Gastrocnemius medialis (tissue), 4 donors: ENCODE measurements at regions not wholly inside any gene's neighbourhood (a gene's known extent, or its start where the extent isn't known, plus 50 kb on each side); places are given as distances from the start of the nearest gene placed in this dataset.

ENCODE experiments used
- ATAC-seq, 2 donors: fragments of 150-250 bp; one replicate each; pipeline ENCODE4 v1.9.1; 2016
- DNase-seq, 2 donors: peaks; one replicate each; pipeline ENCODE4 v3.0.0-alpha.2; 2019
- H3K27ac ChIP-seq, 4 donors: fragments of 200-600 bp; sonication (generic); 1 replicate in 1 of 4; 2 replicates in 3 of 4; pipeline ENCODE4 v1.5.1; 2016 to 2018; ENCODE audit warnings: mild to moderate bottlenecking in 2 of 4, moderate library complexity in 1 of 4
- H3K27me3 ChIP-seq, 3 donors: fragments of 200-600 bp; sonication (generic) in 2 of 3; 1 replicate in 1 of 3; 2 replicates in 2 of 3; pipeline versions ENCODE4 v1.5.1 to v1.6.0; 2016 to 2019; ENCODE audit warnings: mild to moderate bottlenecking in 1 of 3, moderate library complexity in 1 of 3
- H3K36me3 ChIP-seq, 2 donors: fragments of 200-600 bp; sonication (generic) in 1 of 2; one replicate each; pipeline ENCODE4 v1.5.1; 2017 to 2018
- H3K4me1 ChIP-seq, 2 donors: fragments of 200-600 bp; sonication (generic) in 1 of 2; one replicate each; pipeline ENCODE4 v1.5.1; 2016 to 2017; ENCODE audit warnings: mild to moderate bottlenecking in 2 of 2
- H3K4me3 ChIP-seq, 4 donors: fragments of 200-600 bp; sonication (generic) in 3 of 4; 1 replicate in 1 of 4; 2 replicates in 3 of 4; pipeline ENCODE4 v1.5.1; 2016 to 2019; ENCODE audit warnings: mild to moderate bottlenecking in 2 of 4
- H3K9me3 ChIP-seq, 3 donors: fragments of 200-600 bp; sonication (generic) in 2 of 3; 1 replicate in 1 of 3; 2 replicates in 2 of 3; pipeline ENCODE4 v1.5.1; 2016 to 2019
- CTCF ChIP-seq, 5 experiments: fragments of 450-650 bp in 3 of 5; fragments of 200-600 bp in 2 of 5; sonication (generic) in 2 of 5; IDR thresholded peaks in 4 of 5; conservative IDR thresholded peaks in 1 of 5; 1 replicate in 4 of 5; 2 replicates in 1 of 5; pipeline ENCODE4 v1.5.1; 2016 to 2019; ENCODE audit warnings: antibody characterized with exemption in 5 of 5, mild to moderate bottlenecking in 3 of 5, moderate library complexity in 3 of 5
- POLR2A ChIP-seq, 2 donors: fragments of 450-650 bp; IDR thresholded peaks; one replicate each; pipeline ENCODE4 v1.6.1; 2017; ENCODE audit warnings: antibody characterized with exemption in 2 of 2, mild to moderate bottlenecking in 2 of 2, moderate library complexity in 2 of 2
- in situ Hi-C, 4 donors: fragments of 200-750 bp; cut with MboI; loops; one replicate each; pipeline versions ENCODE4 v1.15.0 to v1.8.0; 2017; ENCODE audit warnings: low sequenced_read_pairs in 4 of 4
- intact Hi-C: fragments of 100-400 bp; cut with DNase I; formaldehyde crosslinking; loops from one replicate; pipeline ENCODE4 v1.15.1; 2023; ENCODE audit warnings: low total_unique reads

GRCh38 chr22:34161431-34162123 lies 241.3 kb upstream of the LARGE1 start:
- DNase-seq, result no peak
- Histone ChIP-seq H3K9me3 (no peaks in the 10 kb centered on the region), H3K36me3 (no peaks in the 10 kb centered on the region), H3K27me3 (no peaks in the 10 kb centered on the region), H3K27ac (no peak overlapping the region), H3K4me1 (no peaks in the 10 kb centered on the region), H3K4me3 (no peak overlapping the region)
- in situ Hi-C loops (no loop called here), intact Hi-C loops (no loop called here)
- TF ChIP-seq POLR2A (IDR thresholded peaks at IDR 0.05) (no peak), CTCF (IDR thresholded peaks at IDR 0.05 in 4 of 5, conservative IDR thresholded peaks at IDR 0.05 in 1 of 5) (no peak)
- ATAC-seq, result no peak

- no peak overlapping the region for H3K27ac ChIP-seq
- in situ Hi-C loops (no loop called here), intact Hi-C loops (no loop called here)
- ATAC-seq (no peak), DNase-seq (no peak)
- H3K27me3 ChIP-seq, result no peaks in the 10 kb centered on the region
- H3K4me3 ChIP-seq, result no peak overlapping the region
- no peaks in the 10 kb centered on the region for H3K4me1 ChIP-seq
- H3K9me3 ChIP-seq, result no peaks in the 10 kb centered on the region
- no peaks in the 10 kb centered on the region for H3K36me3 ChIP-seq
- TF ChIP-seq POLR2A (IDR thresholded peaks at IDR 0.05), result no peak
- no peak for TF ChIP-seq CTCF (IDR thresholded peaks at IDR 0.05 in 4 of 5, conservative IDR thresholded peaks at IDR 0.05 in 1 of 5)
Observed at GRCh38 chr22:34198976-34199375, 278.7 kb upstream of the LARGE1 start.

- DNase-seq (no peak), ATAC-seq (no peak)
- Histone ChIP-seq H3K36me3 (no peaks in the 10 kb centered on the region), H3K27ac (no peak overlapping the region), H3K27me3 (no peaks in the 10 kb centered on the region), H3K4me1 (no peaks in the 10 kb centered on the region), H3K9me3 (peaks cover 0 to 8% (median 0%) of the 10 kb centered on the region in 3 donors), H3K4me3 (no peak overlapping the region)
- TF ChIP-seq CTCF (IDR thresholded peaks at IDR 0.05 in 4 of 5, conservative IDR thresholded peaks at IDR 0.05 in 1 of 5) (no peak), POLR2A (IDR thresholded peaks at IDR 0.05) (no peak)
- in situ Hi-C loops, result no loop called here
- intact Hi-C loops, result no loop called here
Observed at GRCh38 chr22:34210301-34210700, 290.0 kb upstream of the LARGE1 start.

- ATAC-seq, result no peak
- TF ChIP-seq POLR2A (IDR thresholded peaks at IDR 0.05) (no peak), CTCF (IDR thresholded peaks at IDR 0.05 in 4 of 5, conservative IDR thresholded peaks at IDR 0.05 in 1 of 5) (no peak)
- in situ Hi-C loops, result no loop called here
- intact Hi-C loops, result no loop called here
- H3K27ac ChIP-seq, result no peak overlapping the region
- H3K4me3 ChIP-seq, result no peak overlapping the region
- no peak for DNase-seq
- no peaks in the 10 kb centered on the region for H3K4me1 ChIP-seq
- H3K27me3 ChIP-seq, result no peaks in the 10 kb centered on the region
- H3K9me3 ChIP-seq, result peaks cover 0 to 8% (median 0%) of the 10 kb centered on the region in 3 donors
- no peaks in the 10 kb centered on the region for H3K36me3 ChIP-seq
Observed at GRCh38 chr22:34214372-34214771, 294.1 kb upstream of the LARGE1 start.

- TF ChIP-seq CTCF (IDR thresholded peaks at IDR 0.05 in 4 of 5, conservative IDR thresholded peaks at IDR 0.05 in 1 of 5), result no peak
- no peak for TF ChIP-seq POLR2A (IDR thresholded peaks at IDR 0.05)
- ATAC-seq (peak; percentile 42 to 68), DNase-seq (no peak)
- in situ Hi-C loops (no loop called here), intact Hi-C loops (no loop called here)
- no peaks in the 10 kb centered on the region for H3K4me1 ChIP-seq
- no peak overlapping the region for H3K4me3 ChIP-seq
- H3K36me3 ChIP-seq, result no peaks in the 10 kb centered on the region
- peak overlapping the region in 3 of 4 donors; percentile 50 to 63 (median 59) for H3K27ac ChIP-seq
- H3K9me3 ChIP-seq, result no peaks in the 10 kb centered on the region
- no peaks in the 10 kb centered on the region for H3K27me3 ChIP-seq
Observed at GRCh38 chr22:34225278-34225677, 305.0 kb upstream of the LARGE1 start.
